Fibroblast of villous mesenchyme (primary cell): ENCODE measurements at regions not wholly inside any gene's neighbourhood (a gene's known extent, or its start where the extent isn't known, plus 50 kb on each side); places are given as distances from the start of the nearest gene placed in this dataset.
"Not testable (repeated sequence)": the region's sequence is repeated elsewhere in the genome, so short reads cannot be mapped to it uniquely, and the experiment has no call there.

Source experiments
- DNase-seq: peaks from one replicate; pipeline ENCODE4 v3.0.0-alpha.2; 2010; ENCODE audit warnings: low read depth
- H3K4me3 ChIP-seq: 2 replicates; pipeline ENCODE4 v1.5.1; 2011; ENCODE audit warnings: low read depth, mild to moderate bottlenecking, low read length
- TF ChIP-seq, protein P1 (sequence below): IDR thresholded peaks from 2 replicates; pipeline ENCODE4 v1.5.1; 2012; ENCODE audit warnings: low read depth, mild to moderate bottlenecking, low read length; ENCODE audit not compliant: insufficient read depth

DNA sequence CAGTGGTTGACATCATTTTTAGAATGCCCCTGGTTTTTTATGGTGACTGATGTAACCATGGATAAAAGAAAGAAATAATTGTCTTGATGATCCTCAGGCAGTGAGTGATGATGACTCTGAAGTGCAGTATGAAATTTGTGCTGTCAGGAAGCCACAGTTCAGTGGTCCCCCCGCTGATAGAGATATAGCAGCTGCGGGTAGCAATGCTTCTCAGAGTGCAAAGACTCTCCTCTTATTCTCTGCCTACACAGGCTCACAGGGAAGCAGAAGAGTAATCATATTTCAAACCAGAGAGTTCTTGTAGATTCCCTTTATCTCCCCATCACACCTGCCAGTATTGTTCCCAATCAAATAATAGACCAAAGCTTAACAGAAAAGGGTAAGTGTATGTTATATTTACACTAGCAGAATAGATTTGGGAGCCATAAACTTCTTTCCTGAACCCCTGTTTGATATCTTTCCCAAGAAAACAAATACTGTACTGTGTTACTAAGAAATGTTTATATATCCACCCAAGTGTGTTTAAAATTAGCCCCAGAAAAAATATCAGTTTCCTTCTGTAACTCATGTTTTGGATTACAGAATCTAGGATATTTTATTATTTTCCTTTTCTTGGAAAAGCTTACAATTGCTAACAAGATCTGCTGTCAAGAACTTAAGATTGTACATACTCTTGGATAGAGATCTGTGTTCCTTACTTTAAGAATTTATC is 1817.4 kb upstream of the FLRT2 start:
- H3K4me3 ChIP-seq, result no peak overlapping the region
- no peak for DNase-seq
- TF ChIP-seq, protein P1, sequence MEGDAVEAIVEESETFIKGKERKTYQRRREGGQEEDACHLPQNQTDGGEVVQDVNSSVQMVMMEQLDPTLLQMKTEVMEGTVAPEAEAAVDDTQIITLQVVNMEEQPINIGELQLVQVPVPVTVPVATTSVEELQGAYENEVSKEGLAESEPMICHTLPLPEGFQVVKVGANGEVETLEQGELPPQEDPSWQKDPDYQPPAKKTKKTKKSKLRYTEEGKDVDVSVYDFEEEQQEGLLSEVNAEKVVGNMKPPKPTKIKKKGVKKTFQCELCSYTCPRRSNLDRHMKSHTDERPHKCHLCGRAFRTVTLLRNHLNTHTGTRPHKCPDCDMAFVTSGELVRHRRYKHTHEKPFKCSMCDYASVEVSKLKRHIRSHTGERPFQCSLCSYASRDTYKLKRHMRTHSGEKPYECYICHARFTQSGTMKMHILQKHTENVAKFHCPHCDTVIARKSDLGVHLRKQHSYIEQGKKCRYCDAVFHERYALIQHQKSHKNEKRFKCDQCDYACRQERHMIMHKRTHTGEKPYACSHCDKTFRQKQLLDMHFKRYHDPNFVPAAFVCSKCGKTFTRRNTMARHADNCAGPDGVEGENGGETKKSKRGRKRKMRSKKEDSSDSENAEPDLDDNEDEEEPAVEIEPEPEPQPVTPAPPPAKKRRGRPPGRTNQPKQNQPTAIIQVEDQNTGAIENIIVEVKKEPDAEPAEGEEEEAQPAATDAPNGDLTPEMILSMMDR, result no peak

DNA sequence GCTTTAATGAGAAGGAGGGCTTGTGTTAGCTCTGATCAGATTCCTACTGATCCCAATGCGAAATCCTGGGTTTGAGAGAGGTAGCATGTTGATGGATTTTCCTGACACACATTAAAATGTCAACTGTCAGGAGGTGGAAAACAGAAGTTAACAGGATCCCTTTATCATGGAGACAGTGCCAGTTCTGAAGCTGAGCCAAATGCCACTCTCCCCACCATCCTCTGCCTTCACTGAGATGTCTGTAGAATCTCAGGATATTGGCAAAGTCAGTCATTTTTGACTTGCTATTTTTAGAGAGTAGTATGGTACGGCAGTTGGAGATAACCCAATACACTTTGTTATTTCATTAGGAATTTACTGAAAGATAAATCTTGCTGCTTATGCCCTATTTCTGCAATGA is 1816.2 kb upstream of the FLRT2 start:
- TF ChIP-seq, protein P1, result no peak
- no peak for DNase-seq
- H3K4me3 ChIP-seq, result no peak overlapping the region

DNA sequence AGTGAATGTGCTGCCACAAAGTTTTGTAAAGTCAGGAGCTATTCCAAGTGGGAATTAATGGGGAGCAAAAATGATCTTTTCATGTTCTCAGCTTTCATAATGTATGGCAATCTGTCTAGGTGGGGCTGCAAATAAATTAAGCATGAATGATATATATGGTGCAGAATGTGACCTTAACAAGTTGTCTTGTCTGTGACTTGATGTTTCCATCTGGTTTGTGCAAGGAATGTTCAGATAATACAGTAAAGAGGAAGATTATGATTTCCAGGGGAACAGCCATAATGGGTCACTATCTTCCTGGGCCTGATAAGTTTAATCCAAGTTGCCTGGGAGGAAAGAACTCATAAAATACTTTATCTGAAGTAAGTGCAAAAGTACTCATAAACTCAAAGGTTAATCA is 1815.8 kb upstream of the FLRT2 start:
- TF ChIP-seq, protein P1, result no peak
- DNase-seq, result peak; percentile 73
- no peak overlapping the region for H3K4me3 ChIP-seq

GRCh38 chr14:83719435-83719834 is 1810.5 kb upstream of the FLRT2 start:
- not testable (repeated sequence) for DNase-seq, H3K4me3 ChIP-seq

- TF ChIP-seq, protein P1, result no peak
These were observed 1796.3 kb upstream of the FLRT2 start for GRCh38 chr14:83733670-83734069.

DNA sequence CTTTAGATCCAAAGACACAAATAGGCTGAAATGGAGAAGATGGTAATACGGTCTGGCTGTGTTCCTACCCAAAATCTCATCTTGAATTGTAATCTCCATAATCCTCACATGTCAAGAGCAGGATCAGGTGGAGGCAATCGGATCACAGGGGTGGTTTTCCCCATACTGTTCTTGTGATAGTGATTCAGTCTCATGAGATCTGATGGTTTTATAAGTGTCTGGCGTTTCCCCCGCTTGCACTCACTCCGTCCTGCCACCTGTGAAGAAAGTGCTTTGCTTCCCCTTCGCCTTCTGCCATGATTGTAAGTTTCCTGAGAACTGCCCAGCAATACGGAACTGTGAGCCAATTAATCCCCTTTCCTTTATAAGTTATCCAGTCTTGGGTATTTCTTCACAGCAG is 1795.5 kb upstream of the FLRT2 start:
- H3K4me3 ChIP-seq, result no peak overlapping the region
- TF ChIP-seq, protein P1, result no peak

More at GRCh38 chr14:83733670-83734069, 1796.3 kb upstream of the FLRT2 start:
- H3K4me3 ChIP-seq, result no peak overlapping the region
- no peak for DNase-seq

GRCh38 chr14:83741269-83741668 is 1788.7 kb upstream of the FLRT2 start:
- TF ChIP-seq, protein P1, result no peak
- no peak for DNase-seq
- H3K4me3 ChIP-seq, result no peak overlapping the region

More for the DNA sequence above, 1795.5 kb upstream of the FLRT2 start:
- no peak for DNase-seq
